ENCODE measurements at regions not wholly inside any gene's neighbourhood (a gene's known extent, or its start where the extent isn't known, plus 50 kb on each side); places are given as distances from the start of the nearest gene placed in this dataset.

- Histone ChIP-seq H3F3A (ENCODE audit: low read depth) (peaks cover 32% of the 10 kb centered on the region), H4K20me1 (ENCODE audit: low read depth) (no peaks in the 10 kb centered on the region), H3K9me3 (ENCODE audit: low read depth) (no peaks in the 10 kb centered on the region), H3K79me2 (ENCODE audit: low read depth) (no peaks in the 10 kb centered on the region), H3K4me1 (peaks cover 34% of the 10 kb centered on the region), H3K36me3 (no peaks in the 10 kb centered on the region), H3K4me3 (peak overlapping the region; percentile 19), H3K4me2 (peak overlapping the region; percentile 63), H3K27me3 (no peaks in the 10 kb centered on the region), H3K27ac (peak overlapping the region; percentile 4), H2AFZ (replicated peaks) (no peak overlapping the region), H3K9ac (no peak overlapping the region)
- H3K27me3 Mint-ChIP-seq (ENCODE audit: insufficient read depth, low read depth), result peaks cover 16% of the 10 kb centered on the region
- peak overlapping the region; percentile 37 for H3K4me3 Mint-ChIP-seq
- TF ChIP-seq EZH2phosphoT487 (IDR thresholded peaks at IDR 0.05) (no peak), EZH2 (IDR thresholded peaks at IDR 0.05) (no peak), CTCF (IDR thresholded peaks at IDR 0.05) (no peak)
- peak; percentile 67 for DNase-seq (ENCODE audit: low spot score)
- peaks cover 74% of the 10 kb centered on the region for H3K4me1 Mint-ChIP-seq
- peak overlapping the region; percentile 81 for H3K27ac Mint-ChIP-seq
- H3K36me3 Mint-ChIP-seq, result no peaks in the 10 kb centered on the region
- no peaks in the 10 kb centered on the region for H3K9me3 Mint-ChIP-seq
Measured at GRCh38 chr20:51087266-51087665, 64.4 kb upstream of the KCNG1 start.

- no peak for TF ChIP-seq EZH2 (IDR thresholded peaks at IDR 0.05)
- no peak for TF ChIP-seq CTCF (IDR thresholded peaks at IDR 0.05)
- Histone ChIP-seq H2AFZ (replicated peaks) (no peak overlapping the region), H3K27me3 (no peaks in the 10 kb centered on the region), H3K4me2 (no peak overlapping the region), H3K36me3 (no peaks in the 10 kb centered on the region), H3K27ac (no peak overlapping the region), H4K20me1 (ENCODE audit: low read depth) (no peaks in the 10 kb centered on the region), H3F3A (ENCODE audit: low read depth) (peaks cover 21% of the 10 kb centered on the region), H3K79me2 (ENCODE audit: low read depth) (no peaks in the 10 kb centered on the region), H3K9me3 (ENCODE audit: low read depth) (no peaks in the 10 kb centered on the region), H3K4me1 (peaks cover 24% of the 10 kb centered on the region), H3K9ac (no peak overlapping the region), H3K4me3 (no peak overlapping the region)
- peaks cover 60% of the 10 kb centered on the region for H3K4me1 Mint-ChIP-seq
- DNase-seq (ENCODE audit: low spot score), result no peak
- H3K36me3 Mint-ChIP-seq, result no peaks in the 10 kb centered on the region
- H3K27me3 Mint-ChIP-seq (ENCODE audit: insufficient read depth, low read depth), result peaks cover 15% of the 10 kb centered on the region
- H3K4me3 Mint-ChIP-seq, result no peak overlapping the region
- H3K9me3 Mint-ChIP-seq, result no peaks in the 10 kb centered on the region
- no peak overlapping the region for H3K27ac Mint-ChIP-seq
Measured at GRCh38 chr20:51085769-51086168, 62.9 kb upstream of the KCNG1 start.

GRCh38 chr20:51084593-51085377, 61.9 kb upstream of the KCNG1 start:
- Mint-ChIP-seq H3K4me1 (peaks cover 64% of the 10 kb centered on the region), H3K9me3 (no peaks in the 10 kb centered on the region), H3K4me3 (no peak overlapping the region), H3K27me3 (ENCODE audit: insufficient read depth, low read depth) (peaks cover 12% of the 10 kb centered on the region), H3K36me3 (no peaks in the 10 kb centered on the region), H3K27ac (no peak overlapping the region)
- Histone ChIP-seq H3K27me3 (no peaks in the 10 kb centered on the region), H4K20me1 (ENCODE audit: low read depth) (no peaks in the 10 kb centered on the region), H2AFZ (replicated peaks) (no peak overlapping the region), H3K27ac (no peak overlapping the region), H3K36me3 (no peaks in the 10 kb centered on the region), H3F3A (ENCODE audit: low read depth) (peaks cover 21% of the 10 kb centered on the region), H3K4me2 (peak overlapping the region; percentile 28), H3K4me1 (peaks cover 24% of the 10 kb centered on the region), H3K9ac (no peak overlapping the region), H3K4me3 (no peak overlapping the region), H3K9me3 (ENCODE audit: low read depth) (no peaks in the 10 kb centered on the region), H3K79me2 (ENCODE audit: low read depth) (no peaks in the 10 kb centered on the region)
- no peak for TF ChIP-seq CTCF (IDR thresholded peaks at IDR 0.05)
- no peak for TF ChIP-seq EZH2 (IDR thresholded peaks at IDR 0.05)
- TF ChIP-seq EZH2phosphoT487 (IDR thresholded peaks at IDR 0.05), result no peak
- peak; percentile 56 for DNase-seq (ENCODE audit: low spot score)
